ENCODE measurements at regions not wholly inside any gene's neighbourhood (a gene's known extent, or its start where the extent isn't known, plus 50 kb on each side); places are given as distances from the start of the nearest gene placed in this dataset.

- Mint-ChIP-seq H3K4me3 (ENCODE audit: unreplicated experiment) (no peak overlapping the region), H3K36me3 (ENCODE audit: insufficient read depth, unreplicated experiment) (no peaks in the 10 kb centered on the region), H3K9me3 (ENCODE audit: unreplicated experiment) (no peaks in the 10 kb centered on the region), H3K4me1 (ENCODE audit: low read depth, unreplicated experiment) (peaks cover 6% of the 10 kb centered on the region), H3K27ac (ENCODE audit: unreplicated experiment) (no peak overlapping the region), H3K27me3 (ENCODE audit: insufficient read depth, unreplicated experiment) (peaks cover 7% of the 10 kb centered on the region)
- intact Hi-C loops (cut with micrococcal nuclease; ENCODE audit: unreplicated experiment): no loop called here
- Histone ChIP-seq H3K36me3 (ENCODE audit: control insufficient read depth, insufficient read depth, low read length) (no peaks in the 10 kb centered on the region), H3K9me3 (no peaks in the 10 kb centered on the region), H3K4me1 (no peaks in the 10 kb centered on the region), H3K4me3 (ENCODE audit: low read depth, low read length) (no peak overlapping the region), H3K27me3 (replicated peaks; ENCODE audit: control insufficient read depth, insufficient read depth, low read length) (no peaks in the 10 kb centered on the region)
- no TSS peak for BruUV-seq (replicated peaks)
- CTCF ChIA-PET: no interaction called here
- DNase-seq: no peak
- POLR2A ChIA-PET: no interaction called here
- no peak for TF ChIP-seq CTCF (IDR thresholded peaks at IDR 0.05; ENCODE audit: insufficient read depth in 1 of 2, low read depth in 1 of 2, low read length in 1 of 2, severe bottlenecking in 1 of 2, unreplicated experiment in 1 of 2)
These were observed 723.5 kb upstream of the SGO1 start for GRCh38 chr3:20909511-20909910.

- Histone ChIP-seq H3K36me3 (ENCODE audit: control insufficient read depth, insufficient read depth, low read length) (no peaks in the 10 kb centered on the region), H3K9me3 (no peaks in the 10 kb centered on the region), H3K4me1 (no peaks in the 10 kb centered on the region), H3K27me3 (replicated peaks; ENCODE audit: control insufficient read depth, insufficient read depth, low read length) (no peaks in the 10 kb centered on the region), H3K4me3 (ENCODE audit: low read depth, low read length) (no peak overlapping the region)
- TF ChIP-seq CTCF (IDR thresholded peaks at IDR 0.05; ENCODE audit: insufficient read depth in 1 of 2, low read depth in 1 of 2, low read length in 1 of 2, severe bottlenecking in 1 of 2, unreplicated experiment in 1 of 2): no peak
- DNase-seq: no peak
- Mint-ChIP-seq H3K27me3 (ENCODE audit: insufficient read depth, unreplicated experiment) (peaks cover 7% of the 10 kb centered on the region), H3K36me3 (ENCODE audit: insufficient read depth, unreplicated experiment) (no peaks in the 10 kb centered on the region), H3K27ac (ENCODE audit: unreplicated experiment) (no peak overlapping the region), H3K9me3 (ENCODE audit: unreplicated experiment) (no peaks in the 10 kb centered on the region), H3K4me1 (ENCODE audit: low read depth, unreplicated experiment) (peaks cover 6% of the 10 kb centered on the region), H3K4me3 (ENCODE audit: unreplicated experiment) (no peak overlapping the region)
- POLR2A ChIA-PET: no interaction called here
- no TSS peak for BruUV-seq (replicated peaks)
- CTCF ChIA-PET: no interaction called here
- intact Hi-C loops (cut with micrococcal nuclease; ENCODE audit: unreplicated experiment): no loop called here
These were observed 719.3 kb upstream of the SGO1 start for GRCh38 chr3:20905210-20905805.

GRCh38 chr3:20904671-20905070, 718.7 kb upstream of the SGO1 start:
- intact Hi-C loops (cut with micrococcal nuclease; ENCODE audit: unreplicated experiment): no loop called here
- ChIA-PET POLR2A (no interaction called here), CTCF (no interaction called here)
- peaks cover 3% of the 10 kb centered on the region for H3K27me3 Mint-ChIP-seq (ENCODE audit: insufficient read depth, unreplicated experiment)
- TF ChIP-seq CTCF (IDR thresholded peaks at IDR 0.05; ENCODE audit: insufficient read depth in 1 of 2, low read depth in 1 of 2, low read length in 1 of 2, severe bottlenecking in 1 of 2, unreplicated experiment in 1 of 2): no peak
- Histone ChIP-seq H3K27me3 (replicated peaks; ENCODE audit: control insufficient read depth, insufficient read depth, low read length) (no peaks in the 10 kb centered on the region), H3K4me1 (no peaks in the 10 kb centered on the region), H3K9me3 (no peaks in the 10 kb centered on the region), H3K4me3 (ENCODE audit: low read depth, low read length) (no peak overlapping the region), H3K36me3 (ENCODE audit: control insufficient read depth, insufficient read depth, low read length) (no peaks in the 10 kb centered on the region)
- no peaks in the 10 kb centered on the region for H3K9me3 Mint-ChIP-seq (ENCODE audit: unreplicated experiment)
- peaks cover 6% of the 10 kb centered on the region for H3K4me1 Mint-ChIP-seq (ENCODE audit: low read depth, unreplicated experiment)
- no peak for DNase-seq
- no peaks in the 10 kb centered on the region for H3K36me3 Mint-ChIP-seq (ENCODE audit: insufficient read depth, unreplicated experiment)
- H3K4me3 Mint-ChIP-seq (ENCODE audit: unreplicated experiment): no peak overlapping the region
- H3K27ac Mint-ChIP-seq (ENCODE audit: unreplicated experiment): no peak overlapping the region
- BruUV-seq (replicated peaks): no TSS peak

All from Caco-2 (cell line).